Keratinocyte (primary cell): ENCODE measurements at regions not wholly inside any gene's neighbourhood (a gene's known extent, or its start where the extent isn't known, plus 50 kb on each side); places are given as distances from the start of the nearest gene placed in this dataset.

Source experiments
- DNase-seq: peaks from one replicate; pipeline ENCODE4 v3.0.0-alpha.2; 2011; ENCODE audit warnings: low read depth, missing footprints, low spot score
- FAIRE-seq: peaks from 2 replicates; lab custom pipeline; 2011; peaks lifted over from hg19 to GRCh38; lab: Jason Lieb, UNC
- H2AFZ ChIP-seq: 2 replicates; pipeline ENCODE4 v1.6.0; 2012; ENCODE audit warnings: low read length, control low read depth, inconsistent platforms; ENCODE audit not compliant: control insufficient read depth
- H3K27ac ChIP-seq: 2 replicates; pipeline ENCODE4 v1.5.1; 2011; ENCODE audit warnings: low read length; ENCODE audit not compliant: control insufficient read depth, insufficient read depth
- H3K27me3 ChIP-seq: 3 replicates; pipeline ENCODE4 v1.6.0; 2011; ENCODE audit warnings: low read length; ENCODE audit not compliant: control insufficient read depth, insufficient read depth; ENCODE audit errors: extremely low read depth
- H3K36me3 ChIP-seq, 2 experiments: 2 replicates in 1 of 2; 3 replicates in 1 of 2; pipeline ENCODE4 v1.5.1; 2011; ENCODE audit warnings: low read length in 2 of 2, mild to moderate bottlenecking in 1 of 2; ENCODE audit not compliant: control insufficient read depth in 2 of 2, insufficient read depth in 2 of 2; ENCODE audit errors: extremely low read depth in 1 of 2
- H3K4me1 ChIP-seq: 3 replicates; pipeline ENCODE4 v1.5.1; 2011; ENCODE audit warnings: low read length; ENCODE audit not compliant: control insufficient read depth, insufficient read depth; ENCODE audit errors: extremely low read depth
- H3K4me2 ChIP-seq: 3 replicates; pipeline ENCODE4 v1.6.0; 2011; ENCODE audit warnings: low read depth, low read length; ENCODE audit not compliant: control insufficient read depth, insufficient read depth; ENCODE audit errors: extremely low read depth
- H3K4me3 ChIP-seq, 3 experiments: fragments of 200-600 bp in 1 of 3; sonication (generic) in 1 of 3; 2 replicates in 2 of 3; 3 replicates in 1 of 3; pipeline ENCODE4 v1.5.1; 2011 to 2016; ENCODE audit warnings: low read length in 3 of 3, mild to moderate bottlenecking in 3 of 3, control low read depth in 2 of 3, inconsistent platforms in 1 of 3, low read depth in 1 of 3, mixed read lengths in 1 of 3, mixed run types in 1 of 3, moderate library complexity in 1 of 3; ENCODE audit not compliant: control insufficient read depth in 2 of 3, insufficient read depth in 2 of 3; ENCODE audit errors: extremely low read depth in 1 of 3
- H3K79me2 ChIP-seq: 2 replicates; pipeline ENCODE4 v1.6.0; 2012; ENCODE audit warnings: low read length; ENCODE audit not compliant: control insufficient read depth, insufficient read depth
- H3K9ac ChIP-seq: 3 replicates; pipeline ENCODE4 v1.6.0; 2011; ENCODE audit warnings: low read length; ENCODE audit not compliant: control insufficient read depth, insufficient read depth; ENCODE audit errors: extremely low read depth
- H3K9me1 ChIP-seq: 3 replicates; pipeline ENCODE4 v1.6.0; 2011; ENCODE audit warnings: low read length; ENCODE audit not compliant: control insufficient read depth, insufficient read depth; ENCODE audit errors: extremely low read depth
- H3K9me3 ChIP-seq: 2 replicates; pipeline ENCODE4 v1.5.1; 2012; ENCODE audit warnings: low read depth, low read length; ENCODE audit not compliant: control insufficient read depth
- H4K20me1 ChIP-seq: 3 replicates; pipeline ENCODE4 v1.6.0; 2011; ENCODE audit warnings: low read length; ENCODE audit not compliant: control insufficient read depth, insufficient read depth; ENCODE audit errors: extremely low read depth
- EZH2 ChIP-seq: IDR thresholded peaks from one replicate; pipeline ENCODE4 v1.6.1; 2012; ENCODE audit warnings: inconsistent platforms, mild to moderate bottlenecking, low read length, moderate library complexity
- dilution Hi-C: fragments of 300-500 bp; cut with MboI; formaldehyde crosslinking; loops from one replicate; pipeline ENCODE4 v1.7.0; 2020; ENCODE audit warnings: low sequenced_read_pairs; ENCODE audit not compliant: extremely low pct_ligation_motif_present
- TF ChIP-seq, protein P1 (sequence below), 3 experiments: IDR thresholded peaks in 1 of 3; conservative IDR thresholded peaks in 1 of 3; optimal IDR thresholded peaks in 1 of 3; 2 replicates in 2 of 3; 3 replicates in 1 of 3; pipeline versions ENCODE3 to v1.5.1; 2011; ENCODE audit warnings: low read length in 3 of 3, mild to moderate bottlenecking in 3 of 3, moderate library complexity in 2 of 3, control low read depth in 1 of 3, inconsistent platforms in 1 of 3; ENCODE audit not compliant: insufficient read depth in 2 of 3; ENCODE audit errors: extremely low read depth in 1 of 3

DNA sequence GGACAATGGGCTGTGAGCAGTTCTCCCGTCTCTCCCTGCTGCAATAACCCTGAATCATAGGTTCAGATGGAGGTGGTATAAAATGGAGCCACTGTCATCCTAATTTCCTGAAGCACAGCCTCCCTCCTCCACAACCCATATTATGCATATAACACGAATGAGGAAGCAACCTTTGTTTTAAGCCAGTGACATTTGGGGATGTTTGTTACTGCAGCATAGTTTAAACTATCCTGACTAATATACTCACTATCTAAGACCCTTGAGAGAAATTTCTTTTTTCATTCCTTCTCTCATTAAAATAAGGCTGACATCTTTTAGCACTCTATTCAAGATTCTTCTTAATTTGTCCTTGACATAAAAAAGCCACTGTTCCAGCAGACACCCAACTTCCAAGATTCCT lies 413.4 kb downstream of the SOX9 start:
- Histone ChIP-seq H3K4me1 (no peaks in the 10 kb centered on the region), H3K9me3 (no peaks in the 10 kb centered on the region), H3K27ac (no peak overlapping the region), H3K9me1 (peaks cover 2% of the 10 kb centered on the region), H3K4me2 (no peak overlapping the region), H3K36me3 (peaks cover 5 to 17% of the 10 kb centered on the region in 2 experiments), H4K20me1 (peaks cover 10% of the 10 kb centered on the region), H3K9ac (no peak overlapping the region), H3K27me3 (no peaks in the 10 kb centered on the region), H2AFZ (no peak overlapping the region), H3K4me3 (no peak overlapping the region), H3K79me2 (peaks cover 99% of the 10 kb centered on the region)
- dilution Hi-C loops = no loop called here
- no peak for TF ChIP-seq EZH2
- TF ChIP-seq, protein P1, sequence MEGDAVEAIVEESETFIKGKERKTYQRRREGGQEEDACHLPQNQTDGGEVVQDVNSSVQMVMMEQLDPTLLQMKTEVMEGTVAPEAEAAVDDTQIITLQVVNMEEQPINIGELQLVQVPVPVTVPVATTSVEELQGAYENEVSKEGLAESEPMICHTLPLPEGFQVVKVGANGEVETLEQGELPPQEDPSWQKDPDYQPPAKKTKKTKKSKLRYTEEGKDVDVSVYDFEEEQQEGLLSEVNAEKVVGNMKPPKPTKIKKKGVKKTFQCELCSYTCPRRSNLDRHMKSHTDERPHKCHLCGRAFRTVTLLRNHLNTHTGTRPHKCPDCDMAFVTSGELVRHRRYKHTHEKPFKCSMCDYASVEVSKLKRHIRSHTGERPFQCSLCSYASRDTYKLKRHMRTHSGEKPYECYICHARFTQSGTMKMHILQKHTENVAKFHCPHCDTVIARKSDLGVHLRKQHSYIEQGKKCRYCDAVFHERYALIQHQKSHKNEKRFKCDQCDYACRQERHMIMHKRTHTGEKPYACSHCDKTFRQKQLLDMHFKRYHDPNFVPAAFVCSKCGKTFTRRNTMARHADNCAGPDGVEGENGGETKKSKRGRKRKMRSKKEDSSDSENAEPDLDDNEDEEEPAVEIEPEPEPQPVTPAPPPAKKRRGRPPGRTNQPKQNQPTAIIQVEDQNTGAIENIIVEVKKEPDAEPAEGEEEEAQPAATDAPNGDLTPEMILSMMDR (optimal IDR thresholded peaks at IDR 0.05 in 1 of 3, IDR thresholded peaks at IDR 0.05 in 1 of 3, conservative IDR thresholded peaks at IDR 0.05 in 1 of 3; ENCODE audit: extremely low read depth in 1 of 3, insufficient read depth in 2 of 3, low read length in 3 of 3) = no peak
- no peak for DNase-seq
- no peak for FAIRE-seq

DNA sequence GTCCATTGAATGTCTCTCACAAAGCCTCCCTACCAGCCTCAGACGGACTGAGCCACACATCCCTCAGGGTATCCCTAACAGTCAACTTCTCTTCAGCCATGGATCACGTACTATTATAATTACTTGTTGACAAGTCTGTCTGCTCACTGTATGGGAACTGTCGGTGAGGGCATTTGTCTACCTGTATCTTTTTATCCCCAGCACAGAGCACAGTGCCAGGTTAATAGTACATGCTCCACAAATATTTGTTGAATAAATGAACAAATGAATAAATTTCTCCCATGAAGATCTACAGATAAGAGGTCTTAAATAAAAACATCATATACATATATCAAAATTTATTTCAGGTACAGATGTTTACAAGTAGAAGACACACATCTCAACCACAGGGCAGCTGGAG lies 414.0 kb downstream of the SOX9 start:
- H3K27ac ChIP-seq = no peak overlapping the region
- no peak overlapping the region for H3K9ac ChIP-seq
- FAIRE-seq = no peak
- peaks cover 10% of the 10 kb centered on the region for H4K20me1 ChIP-seq
- no peak overlapping the region for H3K4me3 ChIP-seq
- peaks cover 99% of the 10 kb centered on the region for H3K79me2 ChIP-seq
- H3K27me3 ChIP-seq = no peaks in the 10 kb centered on the region
- TF ChIP-seq EZH2 = no peak
- TF ChIP-seq, protein P1 (optimal IDR thresholded peaks at IDR 0.05 in 1 of 3, IDR thresholded peaks at IDR 0.05 in 1 of 3, conservative IDR thresholded peaks at IDR 0.05 in 1 of 3; ENCODE audit: extremely low read depth in 1 of 3, insufficient read depth in 2 of 3, low read length in 3 of 3) = no peak
- H3K36me3 ChIP-seq = peaks cover 5 to 17% of the 10 kb centered on the region in 2 experiments
- no peaks in the 10 kb centered on the region for H3K9me3 ChIP-seq
- dilution Hi-C loops = no loop called here
- peaks cover 2% of the 10 kb centered on the region for H3K9me1 ChIP-seq
- H3K4me2 ChIP-seq = no peak overlapping the region
- DNase-seq = no peak
- H3K4me1 ChIP-seq = no peaks in the 10 kb centered on the region
- no peak overlapping the region for H2AFZ ChIP-seq
